ENCODE measurements at regions not wholly inside any gene's neighbourhood (a gene's known extent, or its start where the extent isn't known, plus 50 kb on each side); places are given as distances from the start of the nearest gene placed in this dataset.

GRCh38 chr10:130786365-130786966, 525.1 kb downstream of the TCERG1L start:
- Histone ChIP-seq H3K9me3 (no peaks in the 10 kb centered on the region), H3K27me3 (no peaks in the 10 kb centered on the region), H3K4me1 (no peaks in the 10 kb centered on the region), H3K4me3 (no peak overlapping the region), H3K36me3 (no peaks in the 10 kb centered on the region), H3K9ac (ENCODE audit: low read depth in 2 of 2, low read length in 2 of 2) (no peak overlapping the region), H3K27ac (no peak overlapping the region)
- intact Hi-C loops (cut with DNase I) = no loop called here
- no peak for TF ChIP-seq CTCF (IDR thresholded peaks at IDR 0.05)
- no peak for DNase-seq

DNA sequence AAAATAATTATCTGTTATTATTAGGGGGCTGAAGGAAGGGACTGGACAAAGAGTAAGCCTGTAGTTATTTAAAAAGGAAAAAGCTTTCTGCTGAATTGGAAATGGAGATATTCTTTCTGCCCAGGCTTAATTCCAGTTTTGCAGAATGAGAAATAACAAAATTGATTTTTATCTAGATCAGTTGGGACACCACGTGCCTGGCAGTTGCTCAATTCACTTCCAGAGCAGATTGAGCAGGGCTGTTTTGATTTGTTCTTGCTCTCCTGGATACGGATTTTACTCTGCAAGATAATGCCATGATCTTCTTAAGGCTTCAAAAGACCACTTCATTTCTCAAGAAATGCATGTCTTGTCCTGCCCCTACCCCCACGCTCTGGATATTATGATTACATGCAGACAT, 524.3 kb downstream of the TCERG1L start:
- TF ChIP-seq CTCF (IDR thresholded peaks at IDR 0.05) = no peak
- Histone ChIP-seq H3K27me3 (no peaks in the 10 kb centered on the region), H3K36me3 (no peaks in the 10 kb centered on the region), H3K9ac (ENCODE audit: low read depth in 2 of 2, low read length in 2 of 2) (no peak overlapping the region), H3K4me1 (no peaks in the 10 kb centered on the region), H3K4me3 (no peak overlapping the region), H3K27ac (no peak overlapping the region), H3K9me3 (no peaks in the 10 kb centered on the region)
- no peak for DNase-seq
- intact Hi-C loops (cut with DNase I) = no loop called here

DNA sequence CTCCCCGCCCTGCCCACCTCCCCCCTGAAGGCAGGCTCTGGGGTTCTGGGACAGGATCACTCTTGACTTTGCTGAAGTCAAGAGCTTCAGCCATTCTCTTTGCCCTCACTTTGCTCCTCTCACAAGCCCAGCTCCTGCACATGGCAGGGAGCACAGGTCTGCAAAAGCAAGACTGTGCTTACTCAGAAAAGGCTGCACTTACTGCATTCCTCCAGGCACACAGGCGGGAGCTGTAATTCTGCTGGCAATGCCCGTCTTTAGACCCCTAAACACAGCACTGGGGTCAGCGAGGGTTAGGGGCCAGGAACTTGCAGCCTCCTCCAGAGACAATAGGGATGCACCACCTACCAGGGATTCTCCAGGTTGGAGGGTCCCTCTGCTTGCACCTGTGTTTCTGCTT, 523.7 kb downstream of the TCERG1L start:
- Histone ChIP-seq H3K4me3 (no peak overlapping the region), H3K9me3 (no peaks in the 10 kb centered on the region), H3K27me3 (no peaks in the 10 kb centered on the region), H3K9ac (ENCODE audit: low read depth in 2 of 2, low read length in 2 of 2) (no peak overlapping the region), H3K36me3 (no peaks in the 10 kb centered on the region), H3K27ac (no peak overlapping the region), H3K4me1 (no peaks in the 10 kb centered on the region)
- TF ChIP-seq CTCF (IDR thresholded peaks at IDR 0.05) = no peak
- intact Hi-C loops (cut with DNase I) = no loop called here
- no peak for DNase-seq

GRCh38 chr10:130790339-130790738, 521.2 kb downstream of the TCERG1L start:
- H3K9me3 ChIP-seq = no peaks in the 10 kb centered on the region
- TF ChIP-seq CTCF (IDR thresholded peaks at IDR 0.05) = no peak

GRCh38 chr10:130792096-130792845, 519.2 kb downstream of the TCERG1L start:
- H3K9me3 ChIP-seq = no peaks in the 10 kb centered on the region
- H3K4me1 ChIP-seq = no peaks in the 10 kb centered on the region
- no peak overlapping the region for H3K27ac ChIP-seq
- no peak overlapping the region for H3K9ac ChIP-seq (ENCODE audit: low read depth in 2 of 2, low read length in 2 of 2)
- H3K27me3 ChIP-seq = no peaks in the 10 kb centered on the region
- DNase-seq = no peak
- TF ChIP-seq CTCF (IDR thresholded peaks at IDR 0.05) = no peak
- H3K4me3 ChIP-seq = no peak overlapping the region
- intact Hi-C loops (cut with DNase I) = no loop called here
- H3K36me3 ChIP-seq = no peaks in the 10 kb centered on the region

More at GRCh38 chr10:130790339-130790738, 521.2 kb downstream of the TCERG1L start:
- Histone ChIP-seq H3K27me3 (no peaks in the 10 kb centered on the region), H3K4me3 (no peak overlapping the region), H3K36me3 (no peaks in the 10 kb centered on the region), H3K27ac (no peak overlapping the region), H3K4me1 (no peaks in the 10 kb centered on the region), H3K9ac (ENCODE audit: low read depth in 2 of 2, low read length in 2 of 2) (no peak overlapping the region)
- intact Hi-C loops (cut with DNase I) = no loop called here
- DNase-seq = no peak
